ENCODE measurements at regions not wholly inside any gene's neighbourhood (a gene's known extent, or its start where the extent isn't known, plus 50 kb on each side); places are given as distances from the start of the nearest gene placed in this dataset.

GRCh38 chr16:85537331-85537788 lies 75.8 kb upstream of the GSE1 start:
- Histone ChIP-seq H3K9me3 (ENCODE audit: control insufficient read depth, insufficient read depth, low read length) (peaks cover 4% of the 10 kb centered on the region), H3K9ac (ENCODE audit: low read depth, low read length) (no peak overlapping the region), H3K4me1 (ENCODE audit: control insufficient read depth, insufficient read depth, low read length) (peaks cover 2% of the 10 kb centered on the region), H3K4me3 (ENCODE audit: low read depth, low read length) (no peak overlapping the region), H3K27me3 (ENCODE audit: control insufficient read depth, insufficient read depth, low read length) (no peaks in the 10 kb centered on the region), H3K36me3 (ENCODE audit: control insufficient read depth, insufficient read depth, low read length) (no peaks in the 10 kb centered on the region)

GRCh38 chr16:85537795-85538401 lies 75.2 kb upstream of the GSE1 start:
- Histone ChIP-seq H3K9ac (ENCODE audit: low read depth, low read length) (peak overlapping the region; percentile 37), H3K4me1 (ENCODE audit: control insufficient read depth, insufficient read depth, low read length) (peaks cover 2% of the 10 kb centered on the region), H3K36me3 (ENCODE audit: control insufficient read depth, insufficient read depth, low read length) (no peaks in the 10 kb centered on the region), H3K4me3 (ENCODE audit: low read depth, low read length) (no peak overlapping the region), H3K9me3 (ENCODE audit: control insufficient read depth, insufficient read depth, low read length) (peaks cover 4% of the 10 kb centered on the region), H3K27me3 (ENCODE audit: control insufficient read depth, insufficient read depth, low read length) (no peaks in the 10 kb centered on the region)

- no peaks in the 10 kb centered on the region for H3K36me3 ChIP-seq (ENCODE audit: control insufficient read depth, insufficient read depth, low read length)
- H3K4me1 ChIP-seq (ENCODE audit: control insufficient read depth, insufficient read depth, low read length), result peaks cover 2% of the 10 kb centered on the region
- H3K4me3 ChIP-seq (ENCODE audit: low read depth, low read length), result no peak overlapping the region
- H3K27me3 ChIP-seq (ENCODE audit: control insufficient read depth, insufficient read depth, low read length), result no peaks in the 10 kb centered on the region
- H3K9me3 ChIP-seq (ENCODE audit: control insufficient read depth, insufficient read depth, low read length), result peaks cover 4% of the 10 kb centered on the region
- no peak overlapping the region for H3K9ac ChIP-seq (ENCODE audit: low read depth, low read length)
Measured at GRCh38 chr16:85539084-85539483, 74.0 kb upstream of the GSE1 start.

- H3K9ac ChIP-seq (ENCODE audit: low read depth, low read length), result no peak overlapping the region
- H3K4me3 ChIP-seq (ENCODE audit: low read depth, low read length), result no peak overlapping the region
- no peaks in the 10 kb centered on the region for H3K27me3 ChIP-seq (ENCODE audit: control insufficient read depth, insufficient read depth, low read length)
- no peaks in the 10 kb centered on the region for H3K36me3 ChIP-seq (ENCODE audit: control insufficient read depth, insufficient read depth, low read length)
- H3K4me1 ChIP-seq (ENCODE audit: control insufficient read depth, insufficient read depth, low read length), result peaks cover 2% of the 10 kb centered on the region
- H3K9me3 ChIP-seq (ENCODE audit: control insufficient read depth, insufficient read depth, low read length), result peaks cover 4% of the 10 kb centered on the region
Measured at GRCh38 chr16:85539629-85540291, 73.4 kb upstream of the GSE1 start.

- Histone ChIP-seq H3K4me1 (ENCODE audit: control insufficient read depth, insufficient read depth, low read length) (peaks cover 2% of the 10 kb centered on the region), H3K9ac (ENCODE audit: low read depth, low read length) (no peak overlapping the region), H3K4me3 (ENCODE audit: low read depth, low read length) (no peak overlapping the region), H3K9me3 (ENCODE audit: control insufficient read depth, insufficient read depth, low read length) (peaks cover 4% of the 10 kb centered on the region), H3K36me3 (ENCODE audit: control insufficient read depth, insufficient read depth, low read length) (no peaks in the 10 kb centered on the region), H3K27me3 (ENCODE audit: control insufficient read depth, insufficient read depth, low read length) (no peaks in the 10 kb centered on the region)
Measured at GRCh38 chr16:85541181-85541580, 71.9 kb upstream of the GSE1 start.

- no peaks in the 10 kb centered on the region for H3K36me3 ChIP-seq (ENCODE audit: control insufficient read depth, insufficient read depth, low read length)
- no peak overlapping the region for H3K9ac ChIP-seq (ENCODE audit: low read depth, low read length)
- peaks cover 2% of the 10 kb centered on the region for H3K4me1 ChIP-seq (ENCODE audit: control insufficient read depth, insufficient read depth, low read length)
- peaks cover 4% of the 10 kb centered on the region for H3K9me3 ChIP-seq (ENCODE audit: control insufficient read depth, insufficient read depth, low read length)
- no peaks in the 10 kb centered on the region for H3K27me3 ChIP-seq (ENCODE audit: control insufficient read depth, insufficient read depth, low read length)
- H3K4me3 ChIP-seq (ENCODE audit: low read depth, low read length), result no peak overlapping the region
Measured at GRCh38 chr16:85541619-85541979, 71.5 kb upstream of the GSE1 start.

- H3K36me3 ChIP-seq (ENCODE audit: control insufficient read depth, insufficient read depth, low read length), result no peaks in the 10 kb centered on the region
- H3K4me1 ChIP-seq (ENCODE audit: control insufficient read depth, insufficient read depth, low read length), result peaks cover 2% of the 10 kb centered on the region
- no peaks in the 10 kb centered on the region for H3K27me3 ChIP-seq (ENCODE audit: control insufficient read depth, insufficient read depth, low read length)
- H3K9ac ChIP-seq (ENCODE audit: low read depth, low read length), result no peak overlapping the region
- no peak overlapping the region for H3K4me3 ChIP-seq (ENCODE audit: low read depth, low read length)
- peaks cover 4% of the 10 kb centered on the region for H3K9me3 ChIP-seq (ENCODE audit: control insufficient read depth, insufficient read depth, low read length)
Measured at GRCh38 chr16:85541980-85542900, 70.9 kb upstream of the GSE1 start.

GRCh38 chr16:85543536-85543935 lies 69.6 kb upstream of the GSE1 start:
- Histone ChIP-seq H3K4me3 (ENCODE audit: low read depth, low read length) (no peak overlapping the region), H3K36me3 (ENCODE audit: control insufficient read depth, insufficient read depth, low read length) (no peaks in the 10 kb centered on the region), H3K27me3 (ENCODE audit: control insufficient read depth, insufficient read depth, low read length) (no peaks in the 10 kb centered on the region), H3K9me3 (ENCODE audit: control insufficient read depth, insufficient read depth, low read length) (peaks cover 4% of the 10 kb centered on the region), H3K4me1 (ENCODE audit: control insufficient read depth, insufficient read depth, low read length) (peaks cover 2% of the 10 kb centered on the region), H3K9ac (ENCODE audit: low read depth, low read length) (no peak overlapping the region)

GRCh38 chr16:85544016-85544415 lies 69.1 kb upstream of the GSE1 start:
- H3K4me3 ChIP-seq (ENCODE audit: low read depth, low read length), result no peak overlapping the region
- H3K27me3 ChIP-seq (ENCODE audit: control insufficient read depth, insufficient read depth, low read length), result no peaks in the 10 kb centered on the region
- no peaks in the 10 kb centered on the region for H3K36me3 ChIP-seq (ENCODE audit: control insufficient read depth, insufficient read depth, low read length)
- H3K9me3 ChIP-seq (ENCODE audit: control insufficient read depth, insufficient read depth, low read length), result peaks cover 4% of the 10 kb centered on the region
- H3K4me1 ChIP-seq (ENCODE audit: control insufficient read depth, insufficient read depth, low read length), result peaks cover 2% of the 10 kb centered on the region
- H3K9ac ChIP-seq (ENCODE audit: low read depth, low read length), result no peak overlapping the region

- Histone ChIP-seq H3K9ac (ENCODE audit: low read depth, low read length) (no peak overlapping the region), H3K4me3 (ENCODE audit: low read depth, low read length) (no peak overlapping the region), H3K9me3 (ENCODE audit: control insufficient read depth, insufficient read depth, low read length) (peaks cover 4% of the 10 kb centered on the region), H3K36me3 (ENCODE audit: control insufficient read depth, insufficient read depth, low read length) (no peaks in the 10 kb centered on the region), H3K27me3 (ENCODE audit: control insufficient read depth, insufficient read depth, low read length) (no peaks in the 10 kb centered on the region), H3K4me1 (ENCODE audit: control insufficient read depth, insufficient read depth, low read length) (peaks cover 2% of the 10 kb centered on the region)
Measured at GRCh38 chr16:85544668-85545067, 68.5 kb upstream of the GSE1 start.

GRCh38 chr16:85545227-85545818 lies 67.8 kb upstream of the GSE1 start:
- peaks cover 1% of the 10 kb centered on the region for H3K9me3 ChIP-seq (ENCODE audit: control insufficient read depth, insufficient read depth, low read length)
- no peaks in the 10 kb centered on the region for H3K27me3 ChIP-seq (ENCODE audit: control insufficient read depth, insufficient read depth, low read length)
- no peak overlapping the region for H3K9ac ChIP-seq (ENCODE audit: low read depth, low read length)
- H3K4me1 ChIP-seq (ENCODE audit: control insufficient read depth, insufficient read depth, low read length), result peaks cover 2% of the 10 kb centered on the region
- H3K36me3 ChIP-seq (ENCODE audit: control insufficient read depth, insufficient read depth, low read length), result no peaks in the 10 kb centered on the region
- no peak overlapping the region for H3K4me3 ChIP-seq (ENCODE audit: low read depth, low read length)

Measured in iPS-15b (cell line).